ENCODE measurements at regions not wholly inside any gene's neighbourhood (a gene's known extent, or its start where the extent isn't known, plus 50 kb on each side); places are given as distances from the start of the nearest gene placed in this dataset.

- no peak for TF ChIP-seq CTCF (IDR thresholded peaks at IDR 0.05)
- no peak for TF ChIP-seq POLR2A (IDR thresholded peaks at IDR 0.05)
Observed at GRCh38 chr3:170777564-170777926, 92.5 kb downstream of the RPL22L1 start.

All from uterus (tissue), 2 donors.